Mesenchymal stem cell (in vitro differentiated cells and primary cell): ENCODE measurements at regions not wholly inside any gene's neighbourhood (a gene's known extent, or its start where the extent isn't known, plus 50 kb on each side); places are given as distances from the start of the nearest gene placed in this dataset.
"Not testable (repeated sequence)": the region's sequence is repeated elsewhere in the genome, so short reads cannot be mapped to it uniquely, and the experiment has no call there.

Experiments
- DNase-seq: peaks from one replicate; pipeline ENCODE4 v3.0.0-alpha.2; 2013
- H2AFZ ChIP-seq: one replicate; pipeline ENCODE4 v1.6.1; 2013; ENCODE audit warnings: low read depth, mild to moderate bottlenecking, control low read depth, inconsistent platforms, low read length, moderate library complexity
- H2AK5ac ChIP-seq: 2 replicates; pipeline ENCODE4 v1.6.1; 2013; ENCODE audit warnings: low read length, moderate library complexity, mild to moderate bottlenecking, inconsistent platforms; ENCODE audit not compliant: severe bottlenecking
- H2BK120ac ChIP-seq: one replicate; pipeline ENCODE4 v1.6.1; 2013; ENCODE audit warnings: low read depth, mild to moderate bottlenecking, inconsistent platforms, low read length, moderate library complexity
- H2BK12ac ChIP-seq, 2 experiments: one replicate each; pipeline ENCODE4 v1.6.1; 2013; ENCODE audit warnings: inconsistent platforms in 2 of 2, low read length in 2 of 2, mild to moderate bottlenecking in 2 of 2, moderate library complexity in 2 of 2, control low read depth in 1 of 2
- H2BK15ac ChIP-seq: one replicate; pipeline ENCODE4 v1.6.1; 2013; ENCODE audit warnings: mild to moderate bottlenecking, low read depth, inconsistent platforms; ENCODE audit not compliant: poor library complexity, severe bottlenecking
- H2BK5ac ChIP-seq: 2 replicates; pipeline ENCODE4 v1.6.1; 2013; ENCODE audit warnings: low read depth, mild to moderate bottlenecking, low read length, control low read depth, inconsistent platforms; ENCODE audit not compliant: poor library complexity, severe bottlenecking
- H3K14ac ChIP-seq, 2 experiments: one replicate each; pipeline ENCODE4 v1.6.1; 2013; ENCODE audit warnings: inconsistent platforms in 2 of 2, low read length in 2 of 2, control low read depth in 1 of 2, mild to moderate bottlenecking in 1 of 2, moderate library complexity in 1 of 2
- H3K18ac ChIP-seq, 2 experiments: one replicate each; pipeline ENCODE4 v1.6.1; 2013; ENCODE audit warnings: inconsistent platforms in 2 of 2, low read length in 2 of 2, control low read depth in 1 of 2, low read depth in 1 of 2, mild to moderate bottlenecking in 1 of 2
- H3K23ac ChIP-seq, 2 experiments: one replicate each; pipeline ENCODE4 v1.6.1; 2013; ENCODE audit warnings: inconsistent platforms in 2 of 2, low read length in 2 of 2, mild to moderate bottlenecking in 2 of 2, moderate library complexity in 2 of 2, control low read depth in 1 of 2
- H3K27ac ChIP-seq: 2 replicates; pipeline ENCODE4 v1.5.1; 2013; ENCODE audit warnings: mild to moderate bottlenecking, moderate library complexity, low read length, control low read depth, inconsistent platforms; ENCODE audit not compliant: poor library complexity, severe bottlenecking
- H3K27me3 ChIP-seq, 2 experiments: 2 replicates each; pipeline versions ENCODE4 v1.6.1 to v1.7.0; 2013; ENCODE audit warnings: low read length in 2 of 2, mild to moderate bottlenecking in 2 of 2, moderate library complexity in 2 of 2, control low read depth in 1 of 2, inconsistent platforms in 1 of 2; ENCODE audit not compliant: control insufficient read depth in 1 of 2, insufficient read depth in 1 of 2
- H3K36me3 ChIP-seq, 2 experiments: 2 replicates each; pipeline versions ENCODE4 v1.6.1 to v1.7.0; 2013; ENCODE audit warnings: low read length in 2 of 2, control low read depth in 1 of 2, inconsistent platforms in 1 of 2, low read depth in 1 of 2, mild to moderate bottlenecking in 1 of 2; ENCODE audit not compliant: insufficient read depth in 2 of 2, control insufficient read depth in 1 of 2
- H3K4ac ChIP-seq, 2 experiments: one replicate each; pipeline ENCODE4 v1.6.1; 2013; ENCODE audit warnings: inconsistent platforms in 2 of 2, low read length in 2 of 2, mild to moderate bottlenecking in 2 of 2, moderate library complexity in 2 of 2, control low read depth in 1 of 2, low read depth in 1 of 2
- H3K4me1 ChIP-seq: 2 replicates; pipeline ENCODE4 v1.6.1; 2013; ENCODE audit warnings: low read depth, low read length, control low read depth; ENCODE audit not compliant: control insufficient read depth, insufficient read depth
- H3K4me2 ChIP-seq: 2 replicates; pipeline ENCODE4 v1.6.1; 2013; ENCODE audit warnings: low read length, mild to moderate bottlenecking, inconsistent platforms; ENCODE audit not compliant: poor library complexity, severe bottlenecking
- H3K4me3 ChIP-seq, 2 experiments: 2 replicates each; pipeline versions ENCODE4 v1.5.1 to v1.7.0; 2013; ENCODE audit warnings: low read length in 2 of 2, mild to moderate bottlenecking in 2 of 2, control low read depth in 1 of 2, low read depth in 1 of 2; ENCODE audit not compliant: insufficient read depth in 1 of 2
- H3K79me1 ChIP-seq: replicated peaks from 2 replicates; pipeline ENCODE4 v1.6.1; 2013; ENCODE audit warnings: mild to moderate bottlenecking, control low read depth, low read length, inconsistent platforms; ENCODE audit not compliant: poor library complexity, severe bottlenecking
- H3K9ac ChIP-seq: 2 replicates; pipeline ENCODE4 v1.7.0; 2013; ENCODE audit warnings: mild to moderate bottlenecking, low read length, moderate library complexity
- H3K9me3 ChIP-seq: 2 replicates; pipeline ENCODE4 v1.7.0; 2013; ENCODE audit warnings: mild to moderate bottlenecking, low read length; ENCODE audit not compliant: control insufficient read depth
- H4K8ac ChIP-seq: one replicate; pipeline ENCODE4 v1.6.1; 2013; ENCODE audit warnings: inconsistent platforms, mild to moderate bottlenecking, low read length, moderate library complexity
- H4K91ac ChIP-seq: one replicate; pipeline ENCODE4 v1.6.1; 2013; ENCODE audit warnings: mild to moderate bottlenecking, low read length, inconsistent platforms
- WGBS: methylation state at CpG from one replicate; pipeline ENCODE4 v1.1.7; 2013; ENCODE audit warnings: mixed read lengths; 5-methylcytosine and 5-hydroxymethylcytosine counted together

DNA sequence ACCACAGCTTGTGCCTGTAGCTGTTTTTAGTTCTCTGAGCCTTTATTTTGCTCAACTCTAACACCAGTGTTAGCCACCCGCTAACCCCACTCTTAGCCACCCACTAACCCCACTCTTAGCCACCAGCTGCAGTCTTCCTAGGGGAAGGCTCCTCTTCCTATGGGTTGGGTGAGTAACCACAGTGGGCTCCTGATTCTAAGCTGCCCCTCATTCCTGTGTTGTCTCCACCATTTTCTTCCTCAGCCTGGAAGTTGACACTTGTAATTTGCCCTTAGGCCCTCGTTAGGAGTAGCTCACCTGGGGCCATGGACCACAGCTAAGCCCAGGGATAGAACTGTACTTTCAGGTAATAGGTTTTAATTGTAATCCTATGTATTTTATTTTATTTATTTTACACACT lies 782.9 kb upstream of the TPTE start:
- no peak overlapping the region for H3K27ac ChIP-seq
- H3K23ac ChIP-seq: no peak overlapping the region
- no peak overlapping the region for H2AK5ac ChIP-seq
- H3K27me3 ChIP-seq: no peaks in the 10 kb centered on the region
- H3K4me3 ChIP-seq: no peak overlapping the region
- no peaks in the 10 kb centered on the region for H3K36me3 ChIP-seq
- no peak overlapping the region for H4K8ac ChIP-seq
- no peak overlapping the region for H4K91ac ChIP-seq
- H2BK120ac ChIP-seq: no peak overlapping the region
- H3K14ac ChIP-seq: no peak overlapping the region
- H2BK5ac ChIP-seq: no peak overlapping the region
- WGBS: 66% methylated on average over 2 of the region's 2 CpGs
- no peaks in the 10 kb centered on the region for H3K79me1 ChIP-seq
- no peak overlapping the region for H3K4ac ChIP-seq
- H3K18ac ChIP-seq: no peak overlapping the region
- H3K9me3 ChIP-seq: peaks cover 45% of the 10 kb centered on the region
- H3K9ac ChIP-seq: no peak overlapping the region
- no peak overlapping the region for H2BK15ac ChIP-seq
- no peak for DNase-seq
- no peak overlapping the region for H2BK12ac ChIP-seq
- H3K4me1 ChIP-seq: no peaks in the 10 kb centered on the region
- H3K4me2 ChIP-seq: no peak overlapping the region
- H2AFZ ChIP-seq: no peak overlapping the region

- H3K14ac ChIP-seq: no peak overlapping the region
- H3K4ac ChIP-seq: no peak overlapping the region
- H2BK15ac ChIP-seq: no peak overlapping the region
- H3K4me3 ChIP-seq: no peak overlapping the region
- H4K8ac ChIP-seq: no peak overlapping the region
- peaks cover 38% of the 10 kb centered on the region for H3K9me3 ChIP-seq
- no peaks in the 10 kb centered on the region for H3K79me1 ChIP-seq
- H2BK12ac ChIP-seq: no peak overlapping the region
- H4K91ac ChIP-seq: no peak overlapping the region
- H3K36me3 ChIP-seq: no peaks in the 10 kb centered on the region
- no peaks in the 10 kb centered on the region for H3K4me1 ChIP-seq
- DNase-seq: no peak
- no peak overlapping the region for H2AFZ ChIP-seq
- no peak overlapping the region for H3K23ac ChIP-seq
- H2AK5ac ChIP-seq: no peak overlapping the region
- 64% methylated on average over 3 of the region's 3 CpGs for WGBS
- H3K27me3 ChIP-seq: no peaks in the 10 kb centered on the region
- no peak overlapping the region for H2BK120ac ChIP-seq
- H3K9ac ChIP-seq: no peak overlapping the region
- H2BK5ac ChIP-seq: no peak overlapping the region
- H3K18ac ChIP-seq: no peak overlapping the region
- no peak overlapping the region for H3K27ac ChIP-seq
- no peak overlapping the region for H3K4me2 ChIP-seq
Observed at GRCh38 chr21:9739240-9739639, 782.1 kb upstream of the TPTE start.

GRCh38 chr21:9740177-9740941 lies 781.0 kb upstream of the TPTE start:
- H3K4ac ChIP-seq, H3K36me3 ChIP-seq, H3K4me3 ChIP-seq, H3K27me3 ChIP-seq, DNase-seq, H3K9ac ChIP-seq, H3K4me1 ChIP-seq, H3K27ac ChIP-seq, H3K14ac ChIP-seq, H2BK12ac ChIP-seq, H3K4me2 ChIP-seq, H2AFZ ChIP-seq, H2BK15ac ChIP-seq, H2BK120ac ChIP-seq, H2BK5ac ChIP-seq, H3K23ac ChIP-seq, H2AK5ac ChIP-seq, H4K8ac ChIP-seq, H3K18ac ChIP-seq, H4K91ac ChIP-seq, H3K79me1 ChIP-seq: not testable (repeated sequence)
- peaks cover 37% of the 10 kb centered on the region for H3K9me3 ChIP-seq
- 71% methylated on average over 3 of the region's 8 CpGs for WGBS

- H3K4me3 ChIP-seq, H2AK5ac ChIP-seq, H3K14ac ChIP-seq: not testable (repeated sequence)
Observed at GRCh38 chr21:9740991-9741742, 780.2 kb upstream of the TPTE start.

More at GRCh38 chr21:9740991-9741742, 780.2 kb upstream of the TPTE start:
- H2BK12ac ChIP-seq, H3K36me3 ChIP-seq, H2AFZ ChIP-seq, H3K4me1 ChIP-seq, H3K79me1 ChIP-seq, H2BK15ac ChIP-seq, H3K27me3 ChIP-seq, H3K27ac ChIP-seq, DNase-seq, H3K23ac ChIP-seq, H3K4me2 ChIP-seq, H2BK5ac ChIP-seq, H4K91ac ChIP-seq, H3K18ac ChIP-seq, H2BK120ac ChIP-seq, H3K9ac ChIP-seq, H3K4ac ChIP-seq, H4K8ac ChIP-seq: not testable (repeated sequence)
- 64% methylated on average over 6 of the region's 8 CpGs for WGBS
- H3K9me3 ChIP-seq: peaks cover 38% of the 10 kb centered on the region
